Ishikawa (cell line): ENCODE measurements at regions not wholly inside any gene's neighbourhood (a gene's known extent, or its start where the extent isn't known, plus 50 kb on each side); places are given as distances from the start of the nearest gene placed in this dataset.

Experiments used
- CEBPB ChIP-seq: IDR thresholded peaks from 2 replicates; pipeline ENCODE4 v1.6.1; 2012
- CREB1 ChIP-seq: IDR thresholded peaks from 2 replicates; pipeline ENCODE4 v1.6.1; 2012; ENCODE audit warnings: low read depth
- EGR1 ChIP-seq: IDR thresholded peaks from 2 replicates; pipeline ENCODE4 v1.6.1; 2012
- EP300 ChIP-seq: IDR thresholded peaks from 2 replicates; pipeline ENCODE4 v1.6.1; 2012; ENCODE audit warnings: borderline replicate concordance
- FOXM1 ChIP-seq: IDR thresholded peaks from 2 replicates; pipeline ENCODE4 v1.6.1; 2012; ENCODE audit warnings: low read depth, borderline replicate concordance
- MAX ChIP-seq: IDR thresholded peaks from 2 replicates; pipeline ENCODE4 v1.6.1; 2012
- NFIC ChIP-seq: IDR thresholded peaks from 2 replicates; pipeline ENCODE4 v1.6.1; 2012
- RAD21 ChIP-seq: IDR thresholded peaks from 2 replicates; pipeline ENCODE4 v1.6.1; 2012; ENCODE audit warnings: low read depth
- REST ChIP-seq: IDR thresholded peaks from 2 replicates; pipeline ENCODE4 v1.6.1; 2012; ENCODE audit warnings: low read depth, mild to moderate bottlenecking
- TAF1 ChIP-seq: IDR thresholded peaks from 2 replicates; pipeline ENCODE4 v1.6.1; 2012; ENCODE audit warnings: low read depth, mild to moderate bottlenecking
- TCF12 ChIP-seq: IDR thresholded peaks from 2 replicates; pipeline ENCODE4 v1.6.1; 2012; ENCODE audit warnings: low read depth
- TEAD4 ChIP-seq: IDR thresholded peaks from 2 replicates; pipeline ENCODE4 v1.6.1; 2012
- USF1 ChIP-seq: IDR thresholded peaks from 2 replicates; pipeline ENCODE4 v1.6.1; 2012
- YY1 ChIP-seq: IDR thresholded peaks from 2 replicates; pipeline ENCODE4 v1.6.1; 2012; ENCODE audit warnings: low read depth
- ZBTB7A ChIP-seq: IDR thresholded peaks from 2 replicates; pipeline ENCODE4 v1.6.1; 2012; ENCODE audit warnings: low read depth

GRCh38 chr7:113301983-113302382 is 183.6 kb upstream of the SMIM30 start:
- no peak for TF ChIP-seq NFIC
- no peak for TF ChIP-seq MAX
- TF ChIP-seq USF1: no peak
- TF ChIP-seq EP300: no peak
- TF ChIP-seq FOXM1: no peak
- no peak for TF ChIP-seq CREB1
- no peak for TF ChIP-seq TAF1
- no peak for TF ChIP-seq RAD21

- TF ChIP-seq YY1 (no peak), TAF1 (no peak), MAX (no peak), ZBTB7A (no peak), CEBPB (no peak)
Measured at GRCh38 chr7:113301141-113301540, 182.8 kb upstream of the SMIM30 start.

GRCh38 chr7:113299748-113300147 is 181.4 kb upstream of the SMIM30 start:
- no peak for TF ChIP-seq REST
- no peak for TF ChIP-seq TEAD4
- no peak for TF ChIP-seq ZBTB7A
- no peak for TF ChIP-seq CREB1
- TF ChIP-seq RAD21: no peak
- no peak for TF ChIP-seq TAF1
- no peak for TF ChIP-seq CEBPB

- TF ChIP-seq REST: no peak
- no peak for TF ChIP-seq CEBPB
- TF ChIP-seq MAX: no peak
- no peak for TF ChIP-seq EP300
- TF ChIP-seq RAD21: no peak
Measured at GRCh38 chr7:113298501-113298900, 180.1 kb upstream of the SMIM30 start.

GRCh38 chr7:113294750-113295149 is 176.4 kb upstream of the SMIM30 start:
- TF ChIP-seq EGR1 (no peak), MAX (no peak), YY1 (no peak), REST (no peak), CEBPB (no peak), USF1 (no peak), TEAD4 (no peak), ZBTB7A (no peak), CREB1 (no peak), TCF12 (no peak), TAF1 (no peak)
